ENCODE measurements at regions not wholly inside any gene's neighbourhood (a gene's known extent, or its start where the extent isn't known, plus 50 kb on each side); places are given as distances from the start of the nearest gene placed in this dataset.
"Not testable (repeated sequence)": the region's sequence is repeated elsewhere in the genome, so short reads cannot be mapped to it uniquely, and the experiment has no call there.

DNA sequence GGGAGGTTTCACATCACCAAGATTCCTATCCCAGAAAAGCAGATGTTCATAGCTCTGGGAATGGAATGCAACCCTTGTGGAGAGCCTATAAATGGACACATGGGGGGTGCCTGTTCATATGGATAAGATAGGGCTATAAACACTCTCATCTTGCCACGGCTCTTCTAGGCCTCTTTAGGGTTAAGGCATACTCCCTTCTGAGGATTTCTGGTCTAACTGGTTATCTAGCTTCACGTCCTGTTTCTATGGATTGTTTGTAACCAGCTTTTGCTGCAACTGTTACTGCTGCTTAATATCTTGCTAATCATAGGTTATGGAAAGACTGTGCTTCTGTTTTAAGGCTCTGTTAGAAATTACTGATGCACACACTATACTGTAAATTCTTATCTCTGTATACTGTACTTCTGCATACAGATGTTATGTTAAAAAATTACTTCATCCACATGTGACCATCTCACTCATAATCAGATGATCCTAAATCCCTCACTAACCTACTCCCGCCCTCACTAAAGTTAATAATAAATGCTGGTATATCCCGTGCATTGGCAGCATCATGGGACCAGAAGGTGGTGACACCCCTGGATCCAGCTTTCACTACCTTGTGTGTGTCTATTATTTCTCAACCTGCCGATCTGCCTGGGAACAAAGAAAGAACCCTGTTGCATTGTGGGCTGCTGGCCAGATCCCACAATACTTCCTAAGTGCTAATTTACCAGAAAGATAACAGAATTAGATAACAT lies 68.7 kb downstream of the PRKAB2 start:
- DNase-seq (ENCODE audit: low read depth): not testable (repeated sequence)

DNA sequence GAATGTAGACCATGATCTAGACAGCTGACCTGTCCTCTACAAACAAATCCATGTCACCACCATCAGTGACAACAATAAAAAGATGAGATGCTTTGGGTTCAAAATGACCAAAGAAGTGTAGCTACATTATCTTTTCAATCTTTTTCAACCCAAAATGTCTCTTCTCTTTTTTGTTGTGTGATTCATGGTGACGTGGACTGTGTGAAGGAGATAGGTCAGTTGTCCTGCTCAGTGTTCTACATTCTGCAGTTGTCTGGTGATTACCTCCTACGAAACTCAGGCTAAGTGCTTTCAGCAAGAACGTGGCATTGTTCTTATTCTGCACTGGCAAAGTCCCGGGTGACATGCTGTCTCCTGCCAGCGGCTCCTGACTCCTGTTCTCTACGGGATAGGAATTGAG lies 73.1 kb downstream of the PRKAB2 start:
- DNase-seq (ENCODE audit: low read depth): no peak

DNA sequence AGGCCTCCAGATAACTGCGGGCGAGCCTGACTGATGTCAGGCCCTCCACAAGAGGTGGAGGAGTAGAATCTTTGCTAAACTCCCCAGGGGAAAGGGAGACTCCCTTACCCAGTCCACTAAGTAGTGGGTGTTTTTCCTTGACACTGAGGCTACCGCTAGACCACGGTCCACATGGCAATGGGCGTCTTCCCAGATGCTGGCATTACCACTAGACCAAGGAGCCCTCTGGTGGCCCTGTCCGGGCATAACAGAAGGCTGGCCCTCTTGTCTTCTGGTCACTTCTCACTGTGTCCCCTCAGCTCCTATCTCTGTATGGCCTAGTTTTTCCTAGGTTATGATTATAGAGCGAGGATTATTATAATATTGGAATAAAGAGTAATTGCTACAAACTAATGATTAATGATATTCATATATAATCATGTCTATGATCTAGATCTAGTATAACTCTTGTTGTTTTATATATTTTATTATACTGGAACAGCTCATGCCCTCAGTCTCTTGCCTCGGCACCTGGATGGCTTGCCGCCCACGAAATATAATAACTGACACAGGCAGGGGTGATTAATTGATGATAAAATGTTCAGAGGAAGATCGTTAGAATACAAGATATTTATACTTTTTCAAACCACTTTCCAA lies 73.8 kb downstream of the PRKAB2 start:
- not testable (repeated sequence) for DNase-seq (ENCODE audit: low read depth)

DNA sequence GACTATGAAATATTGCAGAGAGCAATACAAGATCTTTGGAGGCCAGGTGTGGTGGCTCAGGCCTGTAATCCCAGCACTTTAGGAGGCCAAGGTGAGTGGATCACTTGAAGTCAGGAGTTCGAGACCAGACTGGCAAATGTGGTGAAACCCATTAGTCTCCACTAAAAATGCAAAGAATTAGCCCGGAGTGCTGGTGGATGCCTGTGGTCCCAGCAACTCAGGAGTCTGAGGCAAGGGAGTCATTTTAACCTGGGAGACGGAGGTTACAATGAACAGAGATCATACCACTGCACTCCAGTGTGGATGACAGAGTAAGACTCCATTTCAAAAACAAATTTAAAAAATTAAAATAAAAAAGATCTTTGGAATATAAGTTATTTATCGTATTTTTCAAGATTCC lies 76.6 kb downstream of the PRKAB2 start:
- no peak for DNase-seq (ENCODE audit: low read depth)

DNA sequence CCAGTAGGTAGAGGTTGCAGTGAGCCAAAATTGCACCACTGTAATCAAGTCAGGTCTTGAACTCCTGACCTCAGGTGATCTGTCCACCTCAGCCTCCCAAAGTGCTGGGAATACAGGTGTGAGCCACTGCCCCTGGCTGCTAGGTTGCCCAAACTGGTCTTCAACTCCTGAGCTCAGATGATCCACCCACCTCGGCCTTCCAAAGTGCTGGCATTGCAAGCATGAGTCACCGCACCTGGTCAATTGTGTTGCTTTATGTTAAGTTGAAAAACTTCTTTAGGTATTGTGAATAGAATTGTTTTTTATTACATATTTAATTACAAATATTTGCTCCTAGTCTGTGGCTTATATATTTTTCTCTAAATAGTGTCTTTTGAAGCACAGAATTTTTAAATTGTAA lies 80.5 kb downstream of the PRKAB2 start:
- DNase-seq (ENCODE audit: low read depth): no peak

DNA sequence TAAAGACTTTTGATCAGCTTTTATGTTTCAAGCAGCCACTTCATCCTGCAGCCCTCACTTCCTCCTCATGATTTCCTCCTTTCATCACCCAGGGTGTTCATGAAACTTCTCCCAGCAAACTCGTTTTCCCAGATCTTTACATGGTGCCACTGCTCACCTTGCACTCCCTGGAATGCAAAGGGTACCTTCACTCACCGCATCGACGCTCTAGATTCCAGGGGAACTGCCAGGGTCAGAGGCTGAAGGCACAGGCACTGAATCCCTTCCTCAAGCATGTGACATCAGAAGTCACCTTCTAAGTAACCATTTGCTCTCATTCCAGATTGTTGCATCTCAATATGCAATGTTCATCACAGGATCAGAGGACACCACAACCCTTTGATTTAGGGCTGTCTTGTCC lies 82.8 kb downstream of the PRKAB2 start:
- DNase-seq (ENCODE audit: low read depth): no peak

DNA sequence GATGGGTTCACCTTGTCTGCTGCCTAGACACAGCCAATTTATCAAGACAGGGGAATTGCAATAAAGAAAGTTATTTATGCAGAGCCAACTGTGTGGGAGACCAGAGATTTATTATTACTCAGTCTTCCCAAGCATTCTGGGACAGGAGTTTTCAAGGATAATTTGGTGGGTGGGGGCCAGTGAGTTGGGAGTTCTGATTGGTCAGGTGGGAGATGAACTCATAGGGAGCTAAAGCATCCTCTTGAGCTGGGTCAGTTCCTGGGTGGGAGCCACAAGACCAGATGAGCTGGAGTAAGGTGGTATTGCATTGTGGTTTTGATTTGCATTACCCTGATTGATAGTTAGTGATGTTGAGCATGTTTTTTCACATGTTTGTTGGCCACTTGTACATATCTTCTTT lies 86.1 kb downstream of the PRKAB2 start:
- DNase-seq (ENCODE audit: low read depth): no peak

DNA sequence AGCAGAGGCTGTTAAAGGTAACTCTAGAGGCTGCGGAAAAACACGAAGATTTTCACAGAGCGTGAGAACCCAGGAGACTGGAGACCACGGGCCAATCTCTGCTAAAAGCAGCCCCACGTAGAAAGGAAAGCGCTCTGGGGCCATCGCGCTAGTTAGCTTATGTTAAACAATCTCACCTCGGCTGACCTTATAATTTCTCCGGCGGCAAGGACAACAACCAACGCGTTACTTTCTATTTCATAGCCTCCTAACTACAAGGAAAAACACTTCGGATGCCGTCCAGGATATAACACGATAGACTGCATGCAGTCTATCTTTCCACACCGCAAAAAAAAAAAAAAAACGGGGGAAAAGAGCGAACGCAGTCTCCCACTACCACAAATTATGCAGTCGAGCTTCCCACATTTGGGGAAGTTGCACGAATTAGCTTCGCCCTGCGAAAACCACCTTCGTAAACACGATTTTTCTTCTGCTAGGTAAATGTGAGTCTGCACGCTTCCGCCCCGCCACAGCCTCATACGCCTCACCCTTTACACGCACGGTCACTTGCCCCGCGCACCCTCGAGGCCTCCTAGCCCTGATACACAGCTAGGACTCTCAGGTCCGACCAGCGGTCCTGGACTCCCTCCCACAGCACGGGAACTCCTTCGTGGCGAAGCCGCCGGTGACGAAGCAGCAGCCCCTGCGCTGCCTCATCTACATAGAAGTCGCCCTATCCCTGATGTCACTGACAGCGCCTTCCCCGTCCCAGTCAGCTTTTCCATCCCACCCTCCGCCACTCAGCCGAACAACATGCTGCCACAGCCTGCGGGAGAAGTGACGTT lies 87.8 kb downstream of the PRKAB2 start:
- DNase-seq (ENCODE audit: low read depth): peak; percentile 71

DNA sequence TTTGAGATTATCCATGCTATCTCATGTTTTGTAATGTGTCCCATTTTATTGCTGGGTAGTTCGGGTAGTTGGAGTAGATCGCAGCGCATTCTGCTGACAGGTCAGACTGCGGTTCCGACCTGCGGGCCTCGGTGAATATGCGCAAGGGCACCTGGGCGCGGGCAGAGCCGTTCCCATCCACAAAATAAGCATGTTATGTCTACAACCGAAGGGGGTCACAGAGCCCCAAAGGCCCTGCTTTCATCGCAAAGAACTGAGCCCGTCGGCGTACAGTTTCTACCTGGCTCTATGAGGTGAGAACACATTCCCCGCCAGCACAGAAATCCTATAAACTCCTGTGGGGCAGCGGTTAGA lies 88.4 kb downstream of the PRKAB2 start:
- no peak for DNase-seq (ENCODE audit: low read depth)

DNA sequence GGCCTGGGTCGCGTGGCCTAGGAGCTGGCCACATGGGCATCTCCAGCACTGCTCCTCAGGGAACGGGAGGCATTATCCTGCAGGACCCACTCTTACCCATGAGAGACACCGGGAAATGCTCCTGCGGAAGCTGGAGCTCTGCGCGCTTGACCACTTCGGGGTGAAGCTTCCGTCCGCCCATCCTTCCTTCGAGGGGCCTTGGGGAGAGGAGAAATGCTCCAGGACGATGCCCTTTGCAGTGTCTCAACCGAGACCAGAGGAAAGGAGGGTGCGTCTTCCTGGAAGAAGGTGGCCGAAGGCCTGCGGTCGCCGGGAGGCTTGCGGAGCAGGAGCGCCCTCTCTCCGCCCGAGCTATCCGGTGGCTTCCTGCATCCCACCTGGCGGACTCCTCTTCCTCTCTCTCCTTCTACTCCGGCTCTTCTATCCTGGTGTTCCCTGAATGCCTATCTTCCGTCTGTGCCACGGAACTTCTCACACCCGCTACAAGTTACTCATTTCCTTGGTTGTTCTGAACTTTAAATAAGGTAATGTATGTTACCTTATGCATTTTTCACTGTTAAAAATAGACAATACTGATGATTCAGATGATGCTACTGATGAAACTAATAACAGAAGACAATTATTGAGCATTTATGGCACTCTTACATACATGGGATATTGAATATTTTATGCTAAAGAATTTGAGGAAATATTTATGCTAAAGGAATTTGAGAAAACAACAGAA lies 91.4 kb downstream of the PRKAB2 start:
- DNase-seq (ENCODE audit: low read depth): no peak

DNA sequence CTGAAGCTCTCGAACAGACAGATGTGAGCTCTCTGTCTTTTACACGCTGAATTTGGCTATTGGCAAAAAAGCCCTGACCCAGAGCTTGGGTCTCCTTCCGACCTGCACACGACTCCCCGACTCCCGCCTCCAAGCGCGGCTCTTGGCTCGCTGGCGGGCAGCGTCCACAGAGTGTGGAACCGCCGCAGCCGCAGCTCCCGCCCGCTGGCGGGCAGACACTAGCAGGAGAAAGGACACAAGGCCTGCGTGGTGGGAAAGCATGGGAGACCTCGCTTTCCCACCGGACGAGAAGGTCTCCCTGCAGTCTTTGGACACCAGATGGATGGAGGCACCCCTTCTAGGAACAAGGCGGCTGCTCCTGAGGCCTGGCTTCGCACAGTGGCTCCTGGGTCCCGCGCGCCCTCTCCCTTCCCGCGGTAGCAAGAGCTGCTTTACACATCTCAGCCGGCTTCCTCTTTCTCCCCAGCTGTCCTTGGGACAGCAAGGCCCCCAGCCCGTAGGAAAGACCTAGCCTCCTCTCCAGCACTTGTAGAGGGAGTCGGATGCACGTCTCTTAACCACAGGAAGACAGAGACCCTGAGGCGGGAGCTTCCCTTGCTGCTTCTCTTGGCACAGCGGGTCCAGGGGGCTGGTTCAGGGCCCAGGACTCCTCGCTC lies 92.1 kb downstream of the PRKAB2 start:
- no peak for DNase-seq (ENCODE audit: low read depth)

DNA sequence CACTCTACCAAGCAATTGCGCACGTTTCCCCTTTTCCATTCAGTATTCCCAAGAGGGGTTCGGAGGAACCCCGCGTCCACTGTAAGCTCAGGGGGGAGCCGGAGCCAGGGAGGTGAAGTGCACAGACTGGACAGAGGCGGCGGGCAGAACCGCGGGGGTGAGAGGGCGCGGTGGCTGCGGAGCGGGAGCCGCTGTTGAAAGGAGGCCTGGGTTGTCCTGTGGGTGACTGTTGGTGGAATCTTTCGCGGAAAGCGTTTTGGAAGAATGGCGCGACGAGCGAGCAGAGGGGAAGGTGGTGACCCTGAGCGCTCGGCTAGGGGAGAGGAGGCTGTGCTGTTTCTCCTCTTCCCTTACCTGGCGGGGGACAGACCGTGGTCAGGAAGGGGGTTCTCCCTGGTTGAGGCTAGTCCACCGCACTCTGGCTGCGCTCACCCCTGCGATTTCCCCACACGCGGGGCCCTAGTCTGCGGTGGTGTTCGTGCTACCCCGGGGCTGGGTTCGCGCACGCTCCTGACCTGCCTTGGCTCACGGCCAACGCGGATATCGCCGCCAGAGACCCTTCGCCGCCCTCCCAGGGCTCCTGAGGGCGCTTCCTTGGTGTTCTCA lies 92.8 kb downstream of the PRKAB2 start:
- no peak for DNase-seq (ENCODE audit: low read depth)

DNA sequence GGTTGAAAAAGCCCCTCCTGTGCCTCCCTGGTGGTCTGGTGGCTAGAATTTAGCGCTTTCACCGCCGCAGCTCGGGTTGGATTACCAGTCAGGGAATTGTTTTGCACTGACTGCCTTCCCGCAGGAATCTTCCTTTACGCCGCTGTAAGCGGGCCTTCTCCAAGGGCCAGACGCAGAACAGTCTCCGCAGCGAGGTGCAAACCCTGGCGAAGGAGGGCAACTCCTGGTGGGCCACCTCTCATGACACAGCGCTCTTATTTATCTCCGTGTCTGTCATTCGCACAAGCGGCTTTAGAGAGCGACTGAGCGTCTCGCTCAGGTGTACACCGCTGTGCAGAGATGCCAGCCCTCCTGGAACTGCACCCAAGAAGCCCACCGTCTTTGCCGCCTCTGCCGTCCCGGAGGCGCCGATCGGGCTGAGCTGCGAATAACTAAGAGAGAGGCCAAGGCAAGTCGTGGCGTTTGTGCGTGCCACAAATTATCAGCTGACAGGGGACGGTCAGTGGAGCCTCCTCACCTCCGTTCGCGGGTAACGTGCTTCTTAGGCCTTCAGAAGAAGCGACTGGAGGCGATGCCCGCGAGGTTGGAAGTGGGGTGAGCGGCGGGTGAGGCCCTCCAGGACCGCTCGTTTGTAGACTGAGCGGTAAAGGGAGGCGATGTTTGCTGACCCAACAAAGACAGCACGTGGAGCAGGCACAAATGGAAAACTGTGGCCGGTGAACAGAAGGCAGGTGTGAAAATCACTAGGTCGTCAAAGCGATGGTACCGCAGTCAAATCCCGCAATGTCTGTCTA lies 93.5 kb downstream of the PRKAB2 start:
- DNase-seq (ENCODE audit: low read depth): no peak

DNA sequence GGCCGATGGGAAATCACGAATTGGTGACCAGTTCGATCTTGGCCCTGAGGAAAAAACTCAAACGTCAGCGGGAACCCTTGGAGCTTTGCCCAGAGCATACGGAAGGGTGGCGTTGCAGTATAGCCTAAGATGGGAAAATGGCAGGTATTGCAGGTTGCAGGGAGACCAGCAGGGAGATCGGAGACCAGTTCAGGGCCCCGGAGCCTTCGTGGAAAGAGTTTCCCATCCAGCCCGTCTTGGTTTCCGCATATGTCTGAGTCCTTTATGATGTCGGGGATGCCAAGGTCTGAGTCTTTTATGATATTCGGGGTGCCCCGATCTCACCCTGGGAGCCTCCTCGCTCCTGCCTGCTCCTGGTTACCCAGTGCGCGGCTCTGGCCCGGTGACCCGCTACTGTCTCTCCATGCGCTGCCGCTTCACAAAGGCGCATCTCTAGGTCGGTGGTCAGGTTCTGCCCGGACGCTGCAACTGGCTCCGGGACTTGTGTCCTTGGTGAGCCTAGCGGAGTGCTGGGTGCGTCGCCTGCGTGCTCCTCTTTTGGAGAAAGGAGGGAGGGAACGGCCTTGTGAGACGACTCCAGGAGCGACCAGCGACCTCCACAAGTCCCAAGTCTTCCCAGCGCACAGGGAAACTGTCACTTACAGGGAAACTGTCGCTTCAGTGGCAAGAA lies 94.2 kb downstream of the PRKAB2 start:
- no peak for DNase-seq (ENCODE audit: low read depth)

DNA sequence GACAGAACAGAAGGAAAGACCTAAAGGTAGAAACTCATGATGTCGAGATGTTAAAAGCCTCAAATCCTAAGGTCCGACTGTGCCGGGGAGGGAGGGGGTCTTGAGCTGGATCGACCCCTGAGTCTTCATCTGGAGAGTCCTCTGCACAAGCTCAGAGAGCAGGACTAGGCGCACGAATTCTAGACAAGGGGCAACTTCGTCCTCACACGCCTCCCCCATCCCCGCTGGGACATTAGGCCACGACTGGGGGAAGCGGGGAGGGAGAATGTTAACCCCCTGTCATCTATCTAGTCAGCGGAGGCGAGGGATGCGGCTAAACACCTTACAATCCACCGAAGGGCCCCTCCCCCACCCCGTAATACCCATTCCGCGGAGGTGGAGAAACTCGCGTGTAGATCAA lies 94.7 kb downstream of the PRKAB2 start:
- DNase-seq (ENCODE audit: low read depth): no peak

DNA sequence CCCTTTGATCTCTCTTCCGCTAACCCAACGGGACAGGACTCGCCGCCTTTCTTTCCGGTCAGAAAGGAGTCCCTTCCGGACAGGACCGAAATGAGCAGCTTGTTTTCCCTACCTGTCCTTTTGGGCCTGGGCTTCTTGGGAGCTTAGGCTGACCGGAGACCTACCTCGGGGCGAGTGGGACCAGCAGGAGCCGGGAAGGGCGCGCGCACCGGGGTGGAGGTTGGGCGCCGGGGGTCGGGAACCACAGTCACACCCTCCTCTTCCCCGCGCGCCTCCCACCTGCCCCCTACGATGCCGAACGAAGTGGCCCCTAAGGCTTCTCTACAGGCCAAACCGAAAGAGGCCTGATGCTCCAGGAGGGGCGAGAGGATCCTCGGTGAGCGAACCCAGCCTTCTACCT lies 95.2 kb downstream of the PRKAB2 start:
- no peak for DNase-seq (ENCODE audit: low read depth)

DNA sequence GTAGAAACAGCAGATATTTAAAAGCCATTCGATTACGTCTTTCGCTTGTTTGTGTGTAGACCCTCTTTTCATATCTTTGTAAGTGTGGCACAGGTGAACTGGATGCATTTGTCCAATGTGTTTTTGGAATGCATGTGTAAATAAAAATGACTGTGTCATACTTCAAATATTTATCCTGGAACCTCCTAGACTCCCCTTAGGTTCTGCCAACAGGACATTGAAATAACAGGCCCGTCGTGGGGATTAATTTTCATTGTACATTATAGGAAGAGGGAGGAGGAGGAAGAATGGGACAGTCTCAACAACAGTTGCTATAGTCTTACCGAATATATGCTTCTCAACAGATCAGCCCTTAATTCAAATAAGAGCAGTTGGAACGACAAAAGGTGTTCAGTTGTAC lies 95.8 kb downstream of the PRKAB2 start:
- no peak for DNase-seq (ENCODE audit: low read depth)

DNA sequence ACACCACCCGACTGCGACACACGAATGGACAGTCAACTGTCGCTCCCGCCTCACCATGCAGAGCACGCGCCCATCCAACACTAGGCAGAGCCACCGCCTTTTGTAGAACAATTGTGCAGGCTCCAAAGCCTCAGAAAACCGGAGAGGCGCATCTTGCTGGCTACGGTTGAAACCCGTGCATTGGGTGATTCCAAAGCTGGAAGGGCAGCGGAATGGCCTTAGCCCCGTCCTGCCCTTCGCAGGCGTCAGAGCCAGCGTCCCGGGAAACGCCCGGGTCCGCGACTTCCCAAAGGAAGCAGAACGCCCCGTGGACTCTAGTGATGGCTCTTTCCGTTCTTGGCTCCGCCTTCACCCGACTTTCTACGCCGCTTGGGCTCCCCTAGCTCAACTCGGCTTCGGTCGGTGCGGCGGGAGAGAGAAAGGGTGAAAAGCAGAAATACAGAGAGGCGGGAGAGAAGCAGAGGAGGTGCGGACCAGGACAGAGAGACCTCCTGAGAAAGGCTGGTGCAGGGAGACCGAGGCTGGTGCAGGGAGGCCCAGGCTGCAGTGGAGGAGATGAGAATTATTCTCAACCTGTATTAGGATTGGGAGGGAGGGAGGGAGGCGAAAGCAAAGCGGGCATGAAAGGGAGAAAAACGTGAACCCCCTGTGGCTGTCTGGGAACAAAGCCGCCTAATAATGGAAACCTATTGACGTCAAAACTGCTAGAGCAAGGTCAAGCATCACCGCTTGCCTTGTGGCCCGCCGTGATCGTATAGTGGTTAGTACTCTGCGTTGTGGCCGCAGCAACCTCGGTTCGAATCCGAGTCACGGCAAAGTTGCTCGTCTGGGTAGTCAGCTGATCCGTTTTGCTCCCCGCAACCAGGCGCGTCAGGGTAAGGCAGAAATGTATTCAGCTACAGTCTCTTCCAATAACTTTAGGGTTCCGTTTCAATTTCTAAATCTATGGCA lies 99.5 kb downstream of the PRKAB2 start:
- DNase-seq (ENCODE audit: low read depth): no peak

DNA sequence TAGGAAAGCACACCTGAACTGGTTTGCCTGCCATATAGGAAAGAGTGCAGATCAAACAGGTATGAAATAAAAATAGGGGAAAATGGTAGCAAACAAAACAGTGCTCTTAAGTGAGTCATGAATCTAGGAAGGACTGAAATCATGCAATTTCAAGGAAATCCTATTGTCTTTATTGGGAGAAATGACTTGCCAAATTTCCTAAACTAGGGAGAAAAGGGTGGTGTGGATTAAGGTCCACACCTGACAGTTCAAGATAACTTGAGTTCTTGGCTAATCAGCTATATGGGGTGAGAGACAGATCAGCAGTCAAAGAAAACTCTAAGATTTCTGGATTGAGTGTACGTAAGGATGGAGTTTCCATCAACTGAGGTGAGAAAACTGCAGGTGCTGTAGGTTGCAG lies 101.1 kb downstream of the PRKAB2 start:
- DNase-seq (ENCODE audit: low read depth): no peak

Data from non-pigmented ciliary epithelial cell (primary cell).